PC-3 (cell line): ENCODE measurements at regions not wholly inside any gene's neighbourhood (a gene's known extent, or its start where the extent isn't known, plus 50 kb on each side); places are given as distances from the start of the nearest gene placed in this dataset.

Experiments
- ATAC-seq: fragments of 200-7000 bp; cut with Tn5 transposase; 2 replicates; pipeline ENCODE4 v1.9.1; 2020; ENCODE audit warnings: mild to moderate bottlenecking, moderate library complexity
- BruUV-seq: library from RNA; stranded (reverse); fragments of 400-500 nt; replicated peaks from 2 replicates; lab custom pipeline; 2021; lab: Mats Ljungman, UMichigan
- CTCF ChIA-PET: fragments of 300-600 bp; sonication (Branson Sonifier 250); formaldehyde crosslinking; loops from one replicate; lab custom pipeline; 2022; ENCODE audit warnings: antibody characterized with exemption; lab: Charles Lee
- POLR2A ChIA-PET: fragments of 300-600 bp; sonication (Branson Sonifier 250); formaldehyde crosslinking; loops from one replicate; lab custom pipeline; 2022; ENCODE audit warnings: antibody characterized with exemption; ENCODE audit not compliant: unreplicated experiment; lab: Charles Lee
- DNase-seq: peaks from one replicate; pipeline ENCODE4 v3.0.0-alpha.2; 2015
- H2AFZ ChIP-seq: fragments of 300-600 bp; sonication (generic); 2 replicates; pipeline ENCODE4 v1.6.0; 2016; ENCODE audit warnings: antibody characterized with exemption, low read length
- H3F3A ChIP-seq: fragments of 300-600 bp; sonication (generic); one replicate; pipeline ENCODE4 v1.6.0; 2017; ENCODE audit warnings: antibody characterized with exemption, low read length, control low read depth, mild to moderate bottlenecking; ENCODE audit not compliant: unreplicated experiment
- H3K27ac ChIP-seq: fragments of 300-600 bp; sonication (generic); 2 replicates; pipeline ENCODE4 v1.5.1; 2016; ENCODE audit warnings: mild to moderate bottlenecking, low read length
- H3K27me3 ChIP-seq: fragments of 300-600 bp; sonication (generic); 2 replicates; pipeline ENCODE4 v1.6.1; 2016; ENCODE audit warnings: low read length, mixed read lengths
- H3K36me3 ChIP-seq: fragments of 300-600 bp; sonication (generic); 2 replicates; pipeline ENCODE4 v1.6.1; 2016; ENCODE audit warnings: low read depth, mixed run types, low read length, mixed read lengths
- H3K4me1 ChIP-seq: fragments of 300-600 bp; sonication (generic); 2 replicates; pipeline ENCODE4 v1.5.1; 2016; ENCODE audit warnings: low read length; ENCODE audit not compliant: insufficient read depth
- H3K4me2 ChIP-seq: fragments of 300-600 bp; sonication (generic); 2 replicates; pipeline ENCODE4 v1.6.0; 2016; ENCODE audit warnings: low read length
- H3K4me3 ChIP-seq: fragments of 300-600 bp; sonication (generic); 2 replicates; pipeline ENCODE4 v1.5.1; 2016; ENCODE audit warnings: mild to moderate bottlenecking, low read length, mixed read lengths
- H3K79me2 ChIP-seq: fragments of 300-600 bp; sonication (generic); 2 replicates; pipeline ENCODE4 v1.6.1; 2017; ENCODE audit warnings: low read length, mixed read lengths
- H3K9ac ChIP-seq: fragments of 300-600 bp; sonication (generic); 2 replicates; pipeline ENCODE4 v1.6.0; 2016; ENCODE audit warnings: mild to moderate bottlenecking, low read length
- H3K9me2 ChIP-seq: fragments of 300-600 bp; sonication (generic); replicated peaks from 2 replicates; pipeline ENCODE4 v1.6.1; 2016; ENCODE audit warnings: mixed run types, low read length, mixed read lengths
- H3K9me3 ChIP-seq: fragments of 300-600 bp; sonication (generic); 2 replicates; pipeline ENCODE4 v1.6.1; 2016; ENCODE audit warnings: low read length, mixed read lengths
- H4K20me1 ChIP-seq: fragments of 300-600 bp; sonication (generic); 2 replicates; pipeline ENCODE4 v1.6.1; 2016; ENCODE audit warnings: low read length, mixed read lengths
- CTCF ChIP-seq: fragments of 300-600 bp; sonication (generic); conservative IDR thresholded peaks from 2 replicates; pipeline ENCODE4 v1.5.1; 2017; ENCODE audit warnings: antibody characterized with exemption, low read depth, mild to moderate bottlenecking, low read length
- EZH2 ChIP-seq: fragments of 300-600 bp; sonication (generic); IDR thresholded peaks from one replicate; pipeline ENCODE4 v1.6.1; 2017; ENCODE audit warnings: antibody characterized with exemption, mild to moderate bottlenecking, low read length; ENCODE audit not compliant: unreplicated experiment
- EZH2phosphoT487 ChIP-seq: fragments of 300-600 bp; sonication (generic); IDR thresholded peaks from 2 replicates; pipeline ENCODE4 v1.6.1; 2018; ENCODE audit warnings: mild to moderate bottlenecking, antibody characterized with exemption, low read length, borderline replicate concordance
- intact Hi-C: fragments of 100-400 bp; cut with micrococcal nuclease; formaldehyde crosslinking; loops from 2 replicates; pipeline ENCODE4 v1.9.0; 2023

GRCh38 chr4:186809070-186809469 is 85.4 kb upstream of the FAT1 start:
- no peaks in the 10 kb centered on the region for H3K9me2 ChIP-seq
- POLR2A ChIA-PET, result no interaction called here
- no peak overlapping the region for H3K4me2 ChIP-seq
- H3K27ac ChIP-seq, result no peak overlapping the region
- DNase-seq (no peak), ATAC-seq (no peak)
- BruUV-seq, result no TSS peak
- no peak overlapping the region for H2AFZ ChIP-seq
- intact Hi-C loops, result no loop called here
- H3K4me1 ChIP-seq, result no peaks in the 10 kb centered on the region
- no peaks in the 10 kb centered on the region for H3K9me3 ChIP-seq
- no peaks in the 10 kb centered on the region for H3K36me3 ChIP-seq
- CTCF ChIA-PET, result interaction anchor here (0.6 kb wide), 1 partner anchor 715 kb away, joined by 4 read pairs; no protein-coding TSS in a partner anchor
- no peaks in the 10 kb centered on the region for H4K20me1 ChIP-seq
- H3K4me3 ChIP-seq, result no peak overlapping the region
- TF ChIP-seq EZH2 (no peak), EZH2phosphoT487 (no peak), CTCF (no peak)
- no peaks in the 10 kb centered on the region for H3K79me2 ChIP-seq
- H3K9ac ChIP-seq, result no peak overlapping the region
- no peaks in the 10 kb centered on the region for H3F3A ChIP-seq
- H3K27me3 ChIP-seq, result no peaks in the 10 kb centered on the region

GRCh38 chr4:186810613-186811150 is 87.0 kb upstream of the FAT1 start:
- Histone ChIP-seq H3K79me2 (no peaks in the 10 kb centered on the region), H3K9me3 (no peaks in the 10 kb centered on the region), H3K4me3 (no peak overlapping the region), H4K20me1 (no peaks in the 10 kb centered on the region), H3K27ac (no peak overlapping the region), H3K27me3 (no peaks in the 10 kb centered on the region), H3F3A (no peaks in the 10 kb centered on the region), H3K4me1 (no peaks in the 10 kb centered on the region), H3K4me2 (no peak overlapping the region), H3K9ac (no peak overlapping the region), H2AFZ (no peak overlapping the region), H3K36me3 (no peaks in the 10 kb centered on the region), H3K9me2 (no peaks in the 10 kb centered on the region)
- ChIA-PET CTCF (no interaction called here), POLR2A (no interaction called here)
- DNase-seq (no peak), ATAC-seq (no peak)
- TF ChIP-seq EZH2phosphoT487 (no peak), CTCF (no peak), EZH2 (no peak)
- no TSS peak for BruUV-seq
- intact Hi-C loops, result no loop called here

GRCh38 chr4:186812592-186812991 is 88.9 kb upstream of the FAT1 start:
- H3K79me2 ChIP-seq, result no peaks in the 10 kb centered on the region
- ChIA-PET CTCF (no interaction called here), POLR2A (no interaction called here)
- ATAC-seq, result no peak
- H3K4me3 ChIP-seq, result no peak overlapping the region
- no peak overlapping the region for H2AFZ ChIP-seq
- H3K9me3 ChIP-seq, result no peaks in the 10 kb centered on the region
- H3F3A ChIP-seq, result no peaks in the 10 kb centered on the region
- DNase-seq, result no peak
- no peak overlapping the region for H3K9ac ChIP-seq
- H3K36me3 ChIP-seq, result no peaks in the 10 kb centered on the region
- no peaks in the 10 kb centered on the region for H3K9me2 ChIP-seq
- H3K27me3 ChIP-seq, result no peaks in the 10 kb centered on the region
- H3K27ac ChIP-seq, result no peak overlapping the region
- no peaks in the 10 kb centered on the region for H4K20me1 ChIP-seq
- no TSS peak for BruUV-seq
- TF ChIP-seq EZH2phosphoT487 (no peak), CTCF (no peak), EZH2 (no peak)
- intact Hi-C loops, result no loop called here
- no peaks in the 10 kb centered on the region for H3K4me1 ChIP-seq
- no peak overlapping the region for H3K4me2 ChIP-seq
